ENCODE measurements at regions not wholly inside any gene's neighbourhood (a gene's known extent, or its start where the extent isn't known, plus 50 kb on each side); places are given as distances from the start of the nearest gene placed in this dataset.

GRCh38 chr12:91513313-91513712, 330.7 kb upstream of the DCN start:
- TF ChIP-seq CTCF (conservative IDR thresholded peaks at IDR 0.05; ENCODE audit: low read depth, low read length) (no peak), EZH2 (IDR thresholded peaks at IDR 0.05; ENCODE audit: borderline replicate concordance, low read depth, low read length, poor library complexity, severe bottlenecking) (no peak)

Data from A673 (cell line).